ENCODE measurements at regions not wholly inside any gene's neighbourhood (a gene's known extent, or its start where the extent isn't known, plus 50 kb on each side); places are given as distances from the start of the nearest gene placed in this dataset.
"Not testable (repeated sequence)": the region's sequence is repeated elsewhere in the genome, so short reads cannot be mapped to it uniquely, and the experiment has no call there.

- DNase-seq (ENCODE audit: extremely low spot score): no peak
- no peak for TF ChIP-seq ZNF384 (IDR thresholded peaks at IDR 0.05)
- TF ChIP-seq SUZ12 (IDR thresholded peaks at IDR 0.05): no peak
- no peak for TF ChIP-seq HDGF (IDR thresholded peaks at IDR 0.05; ENCODE audit: borderline replicate concordance)
- no peak for TF ChIP-seq CTBP1 (IDR thresholded peaks at IDR 0.05; ENCODE audit: borderline replicate concordance)
- no peak for TF ChIP-seq SP1 (IDR thresholded peaks at IDR 0.05)
- TF ChIP-seq TARDBP (IDR thresholded peaks at IDR 0.05): no peak
- TF ChIP-seq FOXA1 (IDR thresholded peaks at IDR 0.05): no peak
- no peak for TF ChIP-seq ARNT (IDR thresholded peaks at IDR 0.05)
- no peak for TF ChIP-seq ELF4 (IDR thresholded peaks at IDR 0.05)
- no peak for TF ChIP-seq FOXM1 (IDR thresholded peaks at IDR 0.05; ENCODE audit: borderline replicate concordance)
- TF ChIP-seq LEF1 (IDR thresholded peaks at IDR 0.05; ENCODE audit: borderline replicate concordance): no peak
- TF ChIP-seq NFRKB (IDR thresholded peaks at IDR 0.05): no peak
- no peak for TF ChIP-seq PKNOX1 (IDR thresholded peaks at IDR 0.05)
- POLR2A ChIA-PET: no interaction called here
- CTCF ChIA-PET: no interaction called here
These were observed 61.9 kb upstream of the MBOAT1 start for GRCh38 chr6:20274137-20274536.

- POLR2A ChIA-PET; CTCF ChIA-PET; DNase-seq (ENCODE audit: extremely low spot score): not testable (repeated sequence)
These were observed 63.6 kb upstream of the MBOAT1 start for GRCh38 chr6:20275837-20276236.

GRCh38 chr6:20277724-20278123, 65.5 kb upstream of the MBOAT1 start:
- CTCF ChIA-PET: interaction anchor here (1.3 kb wide), 1 partner anchor 151 kb away, joined by 4 read pairs; no protein-coding TSS in a partner anchor
- DNase-seq (ENCODE audit: extremely low spot score); POLR2A ChIA-PET: not testable (repeated sequence)
- peak; percentile 84 for TF ChIP-seq ZNF384 (IDR thresholded peaks at IDR 0.05)

GRCh38 chr6:20279051-20279450, 66.8 kb upstream of the MBOAT1 start:
- TF ChIP-seq FOXA1 (IDR thresholded peaks at IDR 0.05) (no peak), TARDBP (IDR thresholded peaks at IDR 0.05) (no peak), PKNOX1 (IDR thresholded peaks at IDR 0.05) (0 out of 2 replicates have a peak, but pooled peaks have one; percentile 18)
- DNase-seq (ENCODE audit: extremely low spot score): no peak
- CTCF ChIA-PET: interaction anchor here (1.3 kb wide), 1 partner anchor 152 kb away, joined by 4 read pairs; no protein-coding TSS in a partner anchor
- POLR2A ChIA-PET: no interaction called here

GRCh38 chr6:20279608-20280287, 67.5 kb upstream of the MBOAT1 start:
- POLR2A ChIA-PET: no interaction called here
- no peak for DNase-seq (ENCODE audit: extremely low spot score)
- CTCF ChIA-PET: no interaction called here
- peak; percentile 43; the same call in 1 of the 2 replicates for TF ChIP-seq PKNOX1 (IDR thresholded peaks at IDR 0.05)
- TF ChIP-seq FOXK2 (IDR thresholded peaks at IDR 0.05): no peak
- no peak for TF ChIP-seq SP1 (IDR thresholded peaks at IDR 0.05)

- CTCF ChIA-PET: no interaction called here
These were observed 68.0 kb upstream of the MBOAT1 start for GRCh38 chr6:20280288-20280621.

GRCh38 chr6:20284672-20285071, 72.4 kb upstream of the MBOAT1 start:
- CTCF ChIA-PET: no interaction called here
- POLR2A ChIA-PET: no interaction called here
- DNase-seq (ENCODE audit: extremely low spot score): no peak
- no peak for TF ChIP-seq BHLHE40 (IDR thresholded peaks at IDR 0.05; ENCODE audit: borderline replicate concordance)
- TF ChIP-seq NFRKB (IDR thresholded peaks at IDR 0.05): no peak
- no peak for TF ChIP-seq FOXA1 (IDR thresholded peaks at IDR 0.05)
- no peak for TF ChIP-seq L3MBTL2 (conservative IDR thresholded peaks at IDR 0.05)
- no peak for TF ChIP-seq ARNT (IDR thresholded peaks at IDR 0.05)
- no peak for TF ChIP-seq ELF4 (IDR thresholded peaks at IDR 0.05)
- no peak for TF ChIP-seq TARDBP (IDR thresholded peaks at IDR 0.05)

More at GRCh38 chr6:20280288-20280621, 68.0 kb upstream of the MBOAT1 start:
- DNase-seq (ENCODE audit: extremely low spot score): no peak
- POLR2A ChIA-PET: no interaction called here
- no peak for TF ChIP-seq FOXM1 (IDR thresholded peaks at IDR 0.05; ENCODE audit: borderline replicate concordance)
- no peak for TF ChIP-seq LEF1 (IDR thresholded peaks at IDR 0.05; ENCODE audit: borderline replicate concordance)
- TF ChIP-seq BHLHE40 (IDR thresholded peaks at IDR 0.05; ENCODE audit: borderline replicate concordance): no peak
- no peak for TF ChIP-seq L3MBTL2 (conservative IDR thresholded peaks at IDR 0.05)
- no peak for TF ChIP-seq ARNT (IDR thresholded peaks at IDR 0.05)
- TF ChIP-seq NFRKB (IDR thresholded peaks at IDR 0.05): no peak
- no peak for TF ChIP-seq HDGF (IDR thresholded peaks at IDR 0.05; ENCODE audit: borderline replicate concordance)
- no peak for TF ChIP-seq FOXA1 (IDR thresholded peaks at IDR 0.05)

- ChIA-PET POLR2A (no interaction called here), CTCF (no interaction called here)
- TF ChIP-seq FOXM1 (IDR thresholded peaks at IDR 0.05; ENCODE audit: borderline replicate concordance) (no peak), TARDBP (IDR thresholded peaks at IDR 0.05) (no peak), FOXK2 (IDR thresholded peaks at IDR 0.05) (no peak)
- DNase-seq (ENCODE audit: extremely low spot score): no peak
These were observed 74.8 kb upstream of the MBOAT1 start for GRCh38 chr6:20286968-20287565.

Measured in HEK293T (cell line).